ENCODE measurements at regions not wholly inside any gene's neighbourhood (a gene's known extent, or its start where the extent isn't known, plus 50 kb on each side); places are given as distances from the start of the nearest gene placed in this dataset.
"Not testable (repeated sequence)": the region's sequence is repeated elsewhere in the genome, so short reads cannot be mapped to it uniquely, and the experiment has no call there.

DNA sequence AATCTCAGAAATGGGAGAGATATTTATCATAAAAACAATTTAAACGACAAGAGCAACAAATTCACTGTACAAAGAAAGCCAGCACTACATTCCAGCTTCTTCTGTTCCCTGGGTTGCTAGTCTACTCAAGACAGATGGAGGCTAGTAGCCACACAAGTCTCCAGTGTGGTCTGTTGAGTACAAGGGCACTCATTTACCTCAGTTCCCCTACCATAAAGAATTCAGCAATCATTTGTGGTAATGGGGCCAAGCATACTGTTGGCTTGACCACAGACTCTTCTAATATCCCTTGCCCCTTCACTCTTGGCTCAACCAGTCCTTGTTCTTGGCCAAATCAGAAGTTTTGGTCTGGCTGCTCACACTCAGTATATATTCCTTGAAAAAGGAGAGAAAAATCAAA lies 212.3 kb downstream of the COX18 start:
- no peaks in the 10 kb centered on the region for H3K36me3 ChIP-seq
- TF ChIP-seq CTCF (IDR thresholded peaks at IDR 0.05; ENCODE audit: low read depth, low read length), result no peak
- no peak overlapping the region for H3K4me3 ChIP-seq
- peak in 1 of 2 donors; percentile 6 for DNase-seq (ENCODE audit: low read depth in 1 of 2, low spot score in 1 of 2)
- H3K4me1 ChIP-seq (ENCODE audit: low read depth), result no peaks in the 10 kb centered on the region
- no peak overlapping the region for H3K27ac ChIP-seq
- H3K9me3 ChIP-seq (ENCODE audit: low read depth), result no peaks in the 10 kb centered on the region
- H3K27me3 ChIP-seq, result no peaks in the 10 kb centered on the region

DNA sequence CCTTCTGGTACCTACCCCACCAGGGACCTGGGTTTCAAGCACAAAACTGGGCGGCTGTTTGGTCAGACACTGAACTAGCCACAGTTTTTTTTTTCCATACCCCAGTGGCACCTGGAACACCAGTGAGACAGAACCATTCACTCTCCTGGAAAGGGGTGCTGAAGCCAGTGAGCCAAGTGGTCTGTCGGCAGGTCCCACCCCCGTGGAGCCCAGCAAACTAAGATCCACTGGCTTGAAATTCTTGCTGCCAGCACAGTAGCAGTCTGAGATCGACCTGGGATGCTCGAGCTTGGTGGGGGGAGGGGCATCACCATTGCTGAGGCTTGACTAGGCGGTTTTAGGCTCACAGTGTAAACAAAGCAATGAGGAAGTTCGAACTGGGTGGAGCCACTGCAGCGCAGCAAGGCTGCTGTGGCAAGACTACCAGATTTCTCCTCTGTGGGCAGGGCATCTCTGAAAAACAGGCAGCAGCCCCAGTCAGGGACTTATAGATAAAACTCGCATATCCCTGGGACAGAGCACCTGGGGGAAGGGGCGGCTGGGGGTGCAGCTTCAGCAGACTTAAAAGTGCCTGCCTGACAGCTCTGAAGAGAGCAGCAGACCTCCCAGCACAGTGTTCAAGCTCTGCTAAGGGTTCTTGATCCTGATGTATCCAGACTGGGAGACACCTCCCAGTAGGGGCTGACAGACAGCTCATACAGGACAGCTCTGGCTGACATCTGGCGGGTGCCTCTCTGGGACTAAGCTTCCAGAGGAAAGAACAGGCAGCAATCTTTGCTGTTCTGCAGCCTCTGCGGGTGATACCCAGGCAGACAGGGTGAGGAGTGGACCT lies 223.0 kb downstream of the COX18 start:
- Histone ChIP-seq H3K36me3 (no peaks in the 10 kb centered on the region), H3K9me3 (ENCODE audit: low read depth) (no peaks in the 10 kb centered on the region), H3K4me1 (ENCODE audit: low read depth) (no peaks in the 10 kb centered on the region), H3K27me3 (no peaks in the 10 kb centered on the region), H3K27ac (no peak overlapping the region), H3K4me3 (no peak overlapping the region)
- peak; percentile 10 to 35 for DNase-seq (ENCODE audit: low read depth in 1 of 2, low spot score in 1 of 2)
- TF ChIP-seq CTCF (IDR thresholded peaks at IDR 0.05; ENCODE audit: low read depth, low read length), result no peak

DNA sequence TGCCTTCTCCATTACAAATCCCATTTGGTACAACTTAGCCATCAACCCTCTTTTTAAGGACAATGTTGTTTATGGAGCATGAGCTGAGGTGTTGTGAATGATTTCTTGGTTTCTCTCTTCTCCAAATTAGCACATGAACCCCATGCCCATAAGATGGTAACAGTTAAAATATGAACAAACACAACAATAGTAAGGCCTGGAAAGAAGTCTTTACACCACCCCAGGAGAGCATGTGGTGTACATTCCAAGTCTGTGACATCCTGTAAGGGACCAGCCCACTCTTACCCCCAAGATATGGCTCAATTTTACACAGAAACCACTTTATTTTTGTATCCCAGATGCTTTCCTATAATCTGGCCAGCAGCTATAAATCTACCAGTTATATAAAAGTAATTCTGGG lies 226.1 kb downstream of the COX18 start:
- H3K27ac ChIP-seq, result no peak overlapping the region
- H3K4me3 ChIP-seq, result no peak overlapping the region
- H3K4me1 ChIP-seq (ENCODE audit: low read depth), result no peaks in the 10 kb centered on the region
- DNase-seq (ENCODE audit: low read depth in 1 of 2, low spot score in 1 of 2), result no peak
- no peak for TF ChIP-seq CTCF (IDR thresholded peaks at IDR 0.05; ENCODE audit: low read depth, low read length)
- no peaks in the 10 kb centered on the region for H3K9me3 ChIP-seq (ENCODE audit: low read depth)
- no peaks in the 10 kb centered on the region for H3K36me3 ChIP-seq
- no peaks in the 10 kb centered on the region for H3K27me3 ChIP-seq

GRCh38 chr4:72842323-72842722 lies 227.2 kb downstream of the COX18 start:
- Histone ChIP-seq H3K4me1 (ENCODE audit: low read depth) (no peaks in the 10 kb centered on the region), H3K36me3 (no peaks in the 10 kb centered on the region), H3K27me3 (no peaks in the 10 kb centered on the region), H3K4me3 (no peak overlapping the region), H3K27ac (no peak overlapping the region), H3K9me3 (ENCODE audit: low read depth) (no peaks in the 10 kb centered on the region)
- TF ChIP-seq CTCF (IDR thresholded peaks at IDR 0.05; ENCODE audit: low read depth, low read length), result no peak
- DNase-seq (ENCODE audit: low read depth in 1 of 2, low spot score in 1 of 2), result no peak

DNA sequence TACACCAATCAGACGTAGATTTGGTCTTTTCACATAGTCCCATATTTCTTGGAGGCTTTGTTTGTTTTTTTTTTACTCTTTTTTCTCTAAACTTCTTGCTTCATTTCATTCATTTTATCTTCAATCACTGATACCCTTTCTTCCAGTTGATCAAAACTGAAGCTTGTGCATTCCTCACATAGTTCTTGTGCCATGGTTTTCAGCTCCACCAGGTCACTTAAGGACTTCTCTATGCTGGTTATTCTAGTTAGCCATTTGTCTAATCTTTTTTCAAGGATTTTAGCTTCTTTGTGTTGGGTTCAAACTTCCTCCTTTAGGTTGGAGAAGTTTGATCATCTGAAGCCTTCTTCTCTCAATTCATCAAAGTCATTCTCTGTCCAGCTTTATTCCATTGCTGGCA lies 229.3 kb downstream of the COX18 start:
- H3K4me1 ChIP-seq (ENCODE audit: low read depth); H3K4me3 ChIP-seq; H3K36me3 ChIP-seq; DNase-seq (ENCODE audit: low read depth in 1 of 2, low spot score in 1 of 2); H3K9me3 ChIP-seq (ENCODE audit: low read depth); H3K27ac ChIP-seq; H3K27me3 ChIP-seq: not testable (repeated sequence)

DNA sequence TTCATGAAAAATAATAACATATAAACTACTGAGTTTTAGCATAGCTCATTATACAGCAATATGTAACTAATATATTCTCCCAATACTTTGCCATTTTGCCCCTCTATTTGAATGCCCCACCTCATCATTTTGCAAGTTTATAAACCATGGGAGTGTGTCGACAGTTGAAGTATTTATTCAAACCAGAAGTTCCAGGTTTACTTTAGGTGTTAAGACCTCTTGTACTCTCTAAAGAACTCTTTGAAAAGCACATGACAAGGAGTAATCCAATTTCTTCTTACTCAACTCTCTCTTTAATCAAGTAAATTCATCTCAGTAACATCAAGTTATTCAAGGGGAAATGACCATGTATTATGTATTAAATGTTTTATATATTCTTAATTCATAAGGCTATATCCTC lies 240.7 kb downstream of the COX18 start:
- TF ChIP-seq CTCF (IDR thresholded peaks at IDR 0.05; ENCODE audit: low read depth, low read length), result no peak
- H3K4me3 ChIP-seq, result no peak overlapping the region
- H3K27ac ChIP-seq, result no peak overlapping the region
- H3K27me3 ChIP-seq, result no peaks in the 10 kb centered on the region
- H3K4me1 ChIP-seq (ENCODE audit: low read depth), result no peaks in the 10 kb centered on the region
- no peaks in the 10 kb centered on the region for H3K36me3 ChIP-seq
- no peak for DNase-seq (ENCODE audit: low read depth in 1 of 2, low spot score in 1 of 2)
- no peaks in the 10 kb centered on the region for H3K9me3 ChIP-seq (ENCODE audit: low read depth)
